H9 (cell line): ENCODE measurements at regions not wholly inside any gene's neighbourhood (a gene's known extent, or its start where the extent isn't known, plus 50 kb on each side); places are given as distances from the start of the nearest gene placed in this dataset.

Source experiments
- DNase-seq: peaks from one replicate; pipeline ENCODE4 v3.0.0-alpha.2; 2017
- H2AFZ ChIP-seq: one replicate; pipeline ENCODE4 v1.6.1; 2013; ENCODE audit warnings: mild to moderate bottlenecking, low read length, control low read depth, moderate library complexity
- H2AK5ac ChIP-seq: 2 replicates; pipeline ENCODE4 v1.6.1; 2013; ENCODE audit warnings: low read length, control low read depth, mixed read lengths; ENCODE audit not compliant: insufficient read length
- H2BK120ac ChIP-seq: one replicate; pipeline ENCODE4 v1.6.1; 2013; ENCODE audit warnings: low read depth, mild to moderate bottlenecking, low read length, control low read depth, inconsistent platforms; ENCODE audit not compliant: poor library complexity, severe bottlenecking
- H2BK12ac ChIP-seq: 2 replicates; pipeline ENCODE4 v1.6.1; 2013; ENCODE audit warnings: low read length, control low read depth, mixed read lengths, low read depth; ENCODE audit not compliant: insufficient read length
- H2BK15ac ChIP-seq: 2 replicates; pipeline ENCODE4 v1.6.1; 2013; ENCODE audit warnings: low read depth, low read length, control low read depth
- H2BK20ac ChIP-seq: one replicate; pipeline ENCODE4 v1.6.1; 2013; ENCODE audit warnings: low read depth, mild to moderate bottlenecking, low read length, control low read depth, inconsistent platforms; ENCODE audit not compliant: poor library complexity, severe bottlenecking
- H2BK5ac ChIP-seq: 2 replicates; pipeline ENCODE4 v1.6.1; 2013; ENCODE audit warnings: low read length, control low read depth, mixed read lengths; ENCODE audit not compliant: insufficient read length
- H3K14ac ChIP-seq: 2 replicates; pipeline ENCODE4 v1.6.1; 2013; ENCODE audit warnings: low read length, control low read depth; ENCODE audit not compliant: insufficient read depth
- H3K18ac ChIP-seq: 2 replicates; pipeline ENCODE4 v1.6.1; 2013; ENCODE audit warnings: low read depth, mild to moderate bottlenecking, mixed read lengths, low read length, control low read depth; ENCODE audit not compliant: insufficient read length
- H3K23ac ChIP-seq: 2 replicates; pipeline ENCODE4 v1.6.1; 2013; ENCODE audit warnings: low read length, control low read depth, mixed read lengths, low read depth; ENCODE audit not compliant: insufficient read length
- H3K23me2 ChIP-seq: 2 replicates; pipeline ENCODE4 v1.6.1; 2013; ENCODE audit warnings: low read depth, mild to moderate bottlenecking, mixed read lengths, low read length, control low read depth; ENCODE audit not compliant: insufficient read length, poor library complexity, severe bottlenecking
- H3K27ac ChIP-seq: 2 replicates; pipeline ENCODE4 v1.5.1; 2013; ENCODE audit warnings: low read length, control low read depth, mixed read lengths, low read depth; ENCODE audit not compliant: insufficient read length
- H3K27me3 ChIP-seq: 2 replicates; pipeline ENCODE4 v1.6.1; 2013; ENCODE audit warnings: low read length, control low read depth, inconsistent platforms; ENCODE audit not compliant: insufficient read depth
- H3K4ac ChIP-seq: 2 replicates; pipeline ENCODE4 v1.6.1; 2013; ENCODE audit warnings: low read depth, mild to moderate bottlenecking, control low read depth, inconsistent platforms, low read length, moderate library complexity
- H3K4me1 ChIP-seq: 2 replicates; pipeline ENCODE4 v1.6.1; 2013; ENCODE audit warnings: low read length, control low read depth, inconsistent platforms; ENCODE audit not compliant: insufficient read depth
- H3K4me2 ChIP-seq: 2 replicates; pipeline ENCODE4 v1.6.1; 2013; ENCODE audit warnings: low read length, control low read depth, mixed read lengths; ENCODE audit not compliant: insufficient read length, insufficient read depth
- H3K56ac ChIP-seq: 2 replicates; pipeline ENCODE4 v1.6.1; 2013; ENCODE audit warnings: low read depth, mild to moderate bottlenecking, mixed read lengths, low read length, control low read depth; ENCODE audit not compliant: insufficient read length
- H3K79me1 ChIP-seq: 2 replicates; pipeline ENCODE4 v1.6.1; 2013; ENCODE audit warnings: low read depth, mild to moderate bottlenecking, moderate library complexity, low read length, control low read depth, inconsistent platforms; ENCODE audit not compliant: insufficient read depth, poor library complexity, severe bottlenecking
- H3K79me2 ChIP-seq: 2 replicates; pipeline ENCODE4 v1.6.1; 2013; ENCODE audit warnings: low read length, control low read depth, inconsistent platforms; ENCODE audit not compliant: insufficient read depth
- H3K9ac ChIP-seq: 2 replicates; pipeline ENCODE4 v1.6.1; 2013; ENCODE audit warnings: low read length, control low read depth, mixed read lengths; ENCODE audit not compliant: insufficient read length; ENCODE audit errors: extremely low read depth
- H3K9me3 ChIP-seq: one replicate; pipeline ENCODE4 v1.6.1; 2013; ENCODE audit warnings: low read depth, low read length, inconsistent platforms; ENCODE audit not compliant: control insufficient read depth
- H3T11ph ChIP-seq: one replicate; pipeline ENCODE4 v1.6.1; 2013; ENCODE audit warnings: mild to moderate bottlenecking, low read length, control low read depth, inconsistent platforms
- H4K20me1 ChIP-seq: one replicate; pipeline ENCODE4 v1.6.1; 2013; ENCODE audit not compliant: control insufficient read depth, insufficient read length, insufficient read depth
- H4K5ac ChIP-seq: 2 replicates; pipeline ENCODE4 v1.6.1; 2013; ENCODE audit warnings: low read depth, mild to moderate bottlenecking, mixed read lengths, low read length, control low read depth; ENCODE audit not compliant: insufficient read length
- H4K8ac ChIP-seq: replicated peaks from 2 replicates; pipeline ENCODE4 v1.6.1; 2013; ENCODE audit warnings: low read length, control low read depth, mixed read lengths, low read depth; ENCODE audit not compliant: insufficient read length
- H4K91ac ChIP-seq: 2 replicates; pipeline ENCODE4 v1.6.1; 2013; ENCODE audit warnings: low read depth, mild to moderate bottlenecking, moderate library complexity, mixed read lengths, low read length, control low read depth; ENCODE audit not compliant: insufficient read length
- H3K27ac Mint-ChIP-seq, 3 experiments: 2 replicates in 2 of 3; 3 replicates in 1 of 3; pipeline ENCODE4 v1.8.0; 2020 to 2021; ENCODE audit warnings: mixed read lengths in 3 of 3, mild to moderate bottlenecking in 1 of 3, moderate library complexity in 1 of 3
- H3K27me3 Mint-ChIP-seq: 2 replicates; pipeline ENCODE4 v1.8.0; 2021; ENCODE audit warnings: low read depth, mild to moderate bottlenecking, moderate library complexity, mixed read lengths
- H3K36me3 Mint-ChIP-seq, 3 experiments: 2 replicates in 2 of 3; 3 replicates in 1 of 3; pipeline ENCODE4 v1.8.0; 2020 to 2021; ENCODE audit warnings: low read depth in 3 of 3, mixed read lengths in 3 of 3; ENCODE audit not compliant: insufficient read depth in 1 of 3
- H3K4me1 Mint-ChIP-seq, 2 experiments: 2 replicates each; pipeline ENCODE4 v1.8.0; 2020; ENCODE audit warnings: mixed read lengths in 2 of 2
- H3K4me3 Mint-ChIP-seq, 2 experiments: 2 replicates in 1 of 2; 3 replicates in 1 of 2; pipeline ENCODE4 v1.8.0; 2020 to 2021; ENCODE audit warnings: mild to moderate bottlenecking in 2 of 2, mixed read lengths in 2 of 2, moderate library complexity in 1 of 2
- H3K9me3 Mint-ChIP-seq, 2 experiments: 2 replicates in 1 of 2; 3 replicates in 1 of 2; pipeline ENCODE4 v1.8.0; 2020; ENCODE audit warnings: mild to moderate bottlenecking in 2 of 2, mixed read lengths in 2 of 2, moderate library complexity in 1 of 2
- CTCF ChIP-seq: fragments of 200-600 bp; sonication (generic); conservative IDR thresholded peaks from 3 replicates; pipeline ENCODE4 v1.8.0; 2021; ENCODE audit warnings: antibody characterized with exemption, mild to moderate bottlenecking
- WGBS: extraction: QIAGEN DNeasy Blood & Tissue Kit; methylation state at CpG from one replicate; pipeline ENCODE4 v1.1.7; 2013; ENCODE audit warnings: missing lambda C conversion rate, low lambda C conversion rate, mixed read lengths; ENCODE audit not compliant: insufficient read length; ENCODE audit errors: extremely low coverage; 5-methylcytosine and 5-hydroxymethylcytosine counted together

GRCh38 chr5:2333291-2333690, 418.2 kb downstream of the IRX2 start:
- no peak for DNase-seq
- no peak overlapping the region for H3K9ac ChIP-seq
- no peaks in the 10 kb centered on the region for H3K23me2 ChIP-seq
- H4K8ac ChIP-seq: no peak overlapping the region
- no peaks in the 10 kb centered on the region; the same call in 1 of the 2 replicates for H3K27me3 Mint-ChIP-seq
- H3K4me2 ChIP-seq: no peak overlapping the region
- H3K27ac ChIP-seq: no peak overlapping the region
- H3K27ac Mint-ChIP-seq: no peak overlapping the region
- no peak overlapping the region for H2BK20ac ChIP-seq
- H2BK5ac ChIP-seq: no peak overlapping the region
- H2BK12ac ChIP-seq: no peak overlapping the region
- no peak overlapping the region for H3K18ac ChIP-seq
- H3K4ac ChIP-seq: no peak overlapping the region
- no peaks in the 10 kb centered on the region; a peak in 2 of 5 replicates for H3K9me3 Mint-ChIP-seq
- no peaks in the 10 kb centered on the region for H3K79me2 ChIP-seq
- H4K5ac ChIP-seq: no peak overlapping the region
- no peaks in the 10 kb centered on the region; the same call in 1 of the 2 replicates for H3K4me1 ChIP-seq
- no peak overlapping the region for H2AFZ ChIP-seq
- no peak overlapping the region for H3K23ac ChIP-seq
- no peak overlapping the region for H2BK15ac ChIP-seq
- H2AK5ac ChIP-seq: no peak overlapping the region
- no peak overlapping the region for H2BK120ac ChIP-seq
- H3T11ph ChIP-seq: no peak overlapping the region
- no peak overlapping the region for H3K4me3 Mint-ChIP-seq
- no peaks in the 10 kb centered on the region for H3K27me3 ChIP-seq
- no peaks in the 10 kb centered on the region for H3K79me1 ChIP-seq
- no peak overlapping the region for H3K56ac ChIP-seq
- no peak for TF ChIP-seq CTCF
- peaks cover 11 to 15% of the 10 kb centered on the region in 2 experiments for H3K4me1 Mint-ChIP-seq
- peaks cover 4% of the 10 kb centered on the region for H3K9me3 ChIP-seq
- H3K36me3 Mint-ChIP-seq: no peaks in the 10 kb centered on the region
- H4K91ac ChIP-seq: no peak overlapping the region
- WGBS: no CpG with 5 or more reads among the region's 4 CpGs
- peaks cover 2% of the 10 kb centered on the region for H4K20me1 ChIP-seq
- H3K14ac ChIP-seq: no peak overlapping the region
